ENCODE measurements at regions not wholly inside any gene's neighbourhood (a gene's known extent, or its start where the extent isn't known, plus 50 kb on each side); places are given as distances from the start of the nearest gene placed in this dataset.

GRCh38 chr15:61700803-61701202 lies 359.4 kb downstream of the VPS13C start:
- no peak overlapping the region for H3K18ac ChIP-seq (ENCODE audit: low read depth, low read length)
- no peak overlapping the region for H4K5ac ChIP-seq (ENCODE audit: low read depth, low read length)
- no peak overlapping the region for H3K23ac ChIP-seq (ENCODE audit: low read depth, low read length)
- H3K9me1 ChIP-seq (ENCODE audit: insufficient read depth, low read length) = no peaks in the 10 kb centered on the region
- H3K14ac ChIP-seq (replicated peaks; ENCODE audit: low read depth, low read length) = no peak overlapping the region
- no peaks in the 10 kb centered on the region for H3K27me3 ChIP-seq (ENCODE audit: control insufficient read depth, insufficient read depth, low read length)
- intact Hi-C loops (cut with micrococcal nuclease) (no loop called here), in situ Hi-C loops (cut with MboI; ENCODE audit: low sequenced_read_pairs) (no loop called here), dilution Hi-C loops (cut with HindIII; ENCODE audit: low sequenced_read_pairs, unreplicated experiment) (no loop called here)
- no peak overlapping the region for H4K8ac ChIP-seq (ENCODE audit: low read depth in 2 of 2, low read length in 2 of 2)
- CTCF ChIA-PET = no interaction called here
- H2BK20ac ChIP-seq (ENCODE audit: low read depth, low read length) = no peak overlapping the region
- 46% methylated on average over 4 of the region's 6 CpGs; no CpG with 5 or more reads in 1 of the 2 experiments for WGBS, 2 experiments (ENCODE audit: extremely low coverage in 2 of 2, insufficient read length in 1 of 2)
- H3K36me3 ChIP-seq (ENCODE audit: control insufficient read depth, insufficient read depth, low read length) = no peaks in the 10 kb centered on the region
- no peaks in the 10 kb centered on the region for H3K79me1 ChIP-seq (ENCODE audit: low read depth in 1 of 2, low read length in 2 of 2)
- H4K20me1 ChIP-seq (ENCODE audit: insufficient read depth, low read length) = no peaks in the 10 kb centered on the region
- DNase-seq (no peak), ATAC-seq (ENCODE audit: low read depth) (no peak)
- H2BK15ac ChIP-seq (ENCODE audit: low read depth, low read length) = no peak overlapping the region
- H3K56ac ChIP-seq (ENCODE audit: extremely low read depth, insufficient read depth, low read length) = no peak overlapping the region
- H3K4ac ChIP-seq (ENCODE audit: low read depth, low read length) = no peak overlapping the region
- H2AK9ac ChIP-seq (replicated peaks; ENCODE audit: low read depth, low read length, poor library complexity) = no peak overlapping the region
- no peak overlapping the region for H2AK5ac ChIP-seq (ENCODE audit: low read depth, low read length)
- no peak overlapping the region for H2BK5ac ChIP-seq (ENCODE audit: low read depth, low read length, poor library complexity, severe bottlenecking)
- H3K27ac ChIP-seq (ENCODE audit: insufficient read depth, low read length) = no peak overlapping the region
- H3K4me1 ChIP-seq (ENCODE audit: control insufficient read depth, insufficient read depth, low read length) = no peaks in the 10 kb centered on the region
- H3K9me3 ChIP-seq (ENCODE audit: control insufficient read depth, insufficient read depth, low read length) = no peaks in the 10 kb centered on the region
- H2AFZ ChIP-seq (replicated peaks; ENCODE audit: low read length, poor library complexity) = no peak overlapping the region
- H4K91ac ChIP-seq (ENCODE audit: insufficient read depth, low read depth, low read length) = no peak overlapping the region
- H3K4me3 ChIP-seq (ENCODE audit: insufficient read depth, low read depth, low read length) = no peak overlapping the region
- H3K9ac ChIP-seq (ENCODE audit: low read depth, low read length) = no peak overlapping the region
- BruUV-seq (replicated peaks) = no TSS peak
- no peak overlapping the region for H3K4me2 ChIP-seq (ENCODE audit: low read depth, low read length)
- POLR2A ChIA-PET (ENCODE audit: unreplicated experiment) = no interaction called here
- no peak overlapping the region for H2BK120ac ChIP-seq (ENCODE audit: low read depth, low read length)
- no peak for TF ChIP-seq BHLHE40 (IDR thresholded peaks at IDR 0.05; ENCODE audit: low read depth, low read length)
- TF ChIP-seq CEBPB (IDR thresholded peaks at IDR 0.05; ENCODE audit: low read depth, low read length) = no peak
- no peak for TF ChIP-seq POLR2A (IDR thresholded peaks at IDR 0.05; ENCODE audit: low read depth, low read length)
- no peak for TF ChIP-seq CHD1 (IDR thresholded peaks at IDR 0.05; ENCODE audit: low read depth, low read length)
- no peak for TF ChIP-seq RFX5 (IDR thresholded peaks at IDR 0.05; ENCODE audit: low read depth, low read length)
- no peak for TF ChIP-seq SMC3 (IDR thresholded peaks at IDR 0.05; ENCODE audit: low read depth, low read length)
- no peak for TF ChIP-seq RAD21 (IDR thresholded peaks at IDR 0.05; ENCODE audit: low read length)
- no peak for TF ChIP-seq FOS (IDR thresholded peaks at IDR 0.05; ENCODE audit: low read depth, low read length)
- TF ChIP-seq, protein P1, sequence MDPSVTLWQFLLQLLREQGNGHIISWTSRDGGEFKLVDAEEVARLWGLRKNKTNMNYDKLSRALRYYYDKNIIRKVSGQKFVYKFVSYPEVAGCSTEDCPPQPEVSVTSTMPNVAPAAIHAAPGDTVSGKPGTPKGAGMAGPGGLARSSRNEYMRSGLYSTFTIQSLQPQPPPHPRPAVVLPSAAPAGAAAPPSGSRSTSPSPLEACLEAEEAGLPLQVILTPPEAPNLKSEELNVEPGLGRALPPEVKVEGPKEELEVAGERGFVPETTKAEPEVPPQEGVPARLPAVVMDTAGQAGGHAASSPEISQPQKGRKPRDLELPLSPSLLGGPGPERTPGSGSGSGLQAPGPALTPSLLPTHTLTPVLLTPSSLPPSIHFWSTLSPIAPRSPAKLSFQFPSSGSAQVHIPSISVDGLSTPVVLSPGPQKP (IDR thresholded peaks at IDR 0.05; ENCODE audit: borderline replicate concordance, low read depth, low read length) = no peak
- no peak for TF ChIP-seq MXI1 (IDR thresholded peaks at IDR 0.05; ENCODE audit: borderline replicate concordance, low read depth, low read length)
